PFSK-1 (cell line): ENCODE measurements at regions not wholly inside any gene's neighbourhood (a gene's known extent, or its start where the extent isn't known, plus 50 kb on each side); places are given as distances from the start of the nearest gene placed in this dataset.

Source experiments
- FOXP2 ChIP-seq: optimal IDR thresholded peaks from 2 replicates; pipeline ENCODE3; 2011; ENCODE audit warnings: borderline replicate concordance, control low read depth, inconsistent platforms; ENCODE audit not compliant: insufficient read depth; ENCODE audit errors: extremely low read length, extremely low read depth
- POLR2AphosphoS5 ChIP-seq: IDR thresholded peaks from 2 replicates; pipeline ENCODE4 v1.6.1; 2012; ENCODE audit warnings: low read depth, mild to moderate bottlenecking, control low read depth, low read length, moderate library complexity
- SIN3A ChIP-seq: IDR thresholded peaks from 2 replicates; pipeline ENCODE4 v1.6.1; 2012; ENCODE audit warnings: mild to moderate bottlenecking, low read length, moderate library complexity, borderline replicate concordance; ENCODE audit not compliant: insufficient read depth
- TAF1 ChIP-seq: IDR thresholded peaks from 2 replicates; pipeline ENCODE4 v1.6.1; 2012; ENCODE audit warnings: low read length, control low read depth, borderline replicate concordance; ENCODE audit not compliant: insufficient read depth
- TF ChIP-seq, protein P1 (sequence below), 2 experiments: IDR thresholded peaks; 2 replicates each; pipeline versions ENCODE4 v1.6.1 to v1.8.0; 2011 to 2012; ENCODE audit warnings: low read depth in 2 of 2, low read length in 2 of 2, control low read depth in 1 of 2, inconsistent platforms in 1 of 2, mild to moderate bottlenecking in 1 of 2, moderate library complexity in 1 of 2; ENCODE audit not compliant: insufficient read depth in 1 of 2

- TF ChIP-seq SIN3A (no peak), POLR2AphosphoS5 (no peak)
Observed at GRCh38 chr13:91132786-91133185, 214.7 kb upstream of the MIR17HG start.

- TF ChIP-seq POLR2AphosphoS5, result no peak
Observed at GRCh38 chr13:91133941-91134802, 213.3 kb upstream of the MIR17HG start.

GRCh38 chr13:91134803-91135184 lies 212.7 kb upstream of the MIR17HG start:
- TF ChIP-seq FOXP2 (no peak), SIN3A (no peak), POLR2AphosphoS5 (no peak), TAF1 (no peak)
- TF ChIP-seq, protein P1, sequence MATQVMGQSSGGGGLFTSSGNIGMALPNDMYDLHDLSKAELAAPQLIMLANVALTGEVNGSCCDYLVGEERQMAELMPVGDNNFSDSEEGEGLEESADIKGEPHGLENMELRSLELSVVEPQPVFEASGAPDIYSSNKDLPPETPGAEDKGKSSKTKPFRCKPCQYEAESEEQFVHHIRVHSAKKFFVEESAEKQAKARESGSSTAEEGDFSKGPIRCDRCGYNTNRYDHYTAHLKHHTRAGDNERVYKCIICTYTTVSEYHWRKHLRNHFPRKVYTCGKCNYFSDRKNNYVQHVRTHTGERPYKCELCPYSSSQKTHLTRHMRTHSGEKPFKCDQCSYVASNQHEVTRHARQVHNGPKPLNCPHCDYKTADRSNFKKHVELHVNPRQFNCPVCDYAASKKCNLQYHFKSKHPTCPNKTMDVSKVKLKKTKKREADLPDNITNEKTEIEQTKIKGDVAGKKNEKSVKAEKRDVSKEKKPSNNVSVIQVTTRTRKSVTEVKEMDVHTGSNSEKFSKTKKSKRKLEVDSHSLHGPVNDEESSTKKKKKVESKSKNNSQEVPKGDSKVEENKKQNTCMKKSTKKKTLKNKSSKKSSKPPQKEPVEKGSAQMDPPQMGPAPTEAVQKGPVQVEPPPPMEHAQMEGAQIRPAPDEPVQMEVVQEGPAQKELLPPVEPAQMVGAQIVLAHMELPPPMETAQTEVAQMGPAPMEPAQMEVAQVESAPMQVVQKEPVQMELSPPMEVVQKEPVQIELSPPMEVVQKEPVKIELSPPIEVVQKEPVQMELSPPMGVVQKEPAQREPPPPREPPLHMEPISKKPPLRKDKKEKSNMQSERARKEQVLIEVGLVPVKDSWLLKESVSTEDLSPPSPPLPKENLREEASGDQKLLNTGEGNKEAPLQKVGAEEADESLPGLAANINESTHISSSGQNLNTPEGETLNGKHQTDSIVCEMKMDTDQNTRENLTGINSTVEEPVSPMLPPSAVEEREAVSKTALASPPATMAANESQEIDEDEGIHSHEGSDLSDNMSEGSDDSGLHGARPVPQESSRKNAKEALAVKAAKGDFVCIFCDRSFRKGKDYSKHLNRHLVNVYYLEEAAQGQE (IDR thresholded peaks at IDR 0.05; ENCODE audit: insufficient read depth in 1 of 2, low read depth in 2 of 2, low read length in 2 of 2), result no peak

DNA sequence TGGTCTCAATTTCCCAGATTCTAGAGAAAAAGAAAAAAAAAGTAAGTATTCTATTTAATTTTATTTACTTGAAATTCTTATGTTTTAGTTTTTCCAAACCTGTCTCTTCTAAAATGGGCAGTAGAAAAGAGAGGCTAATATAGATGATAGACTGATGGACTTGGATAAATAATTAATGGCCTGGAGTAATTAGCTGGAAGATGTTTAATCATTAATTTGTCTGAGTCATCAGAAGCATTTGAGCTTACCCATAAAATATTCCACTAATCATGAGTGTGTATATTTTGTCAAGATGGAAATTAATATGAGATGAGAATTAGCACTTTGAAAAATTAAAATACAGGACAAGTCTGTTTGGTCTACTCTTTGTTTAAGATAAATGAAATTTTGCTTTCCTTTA lies 212.1 kb upstream of the MIR17HG start:
- TF ChIP-seq TAF1 (no peak), FOXP2 (no peak), POLR2AphosphoS5 (no peak), SIN3A (no peak)
- TF ChIP-seq, protein P1 (IDR thresholded peaks at IDR 0.05; ENCODE audit: insufficient read depth in 1 of 2, low read depth in 2 of 2, low read length in 2 of 2), result no peak

GRCh38 chr13:91135968-91136367 lies 211.5 kb upstream of the MIR17HG start:
- TF ChIP-seq, protein P1 (IDR thresholded peaks at IDR 0.05; ENCODE audit: insufficient read depth in 1 of 2, low read depth in 2 of 2, low read length in 2 of 2), result no peak
- TF ChIP-seq TAF1 (no peak), POLR2AphosphoS5 (no peak), SIN3A (no peak), FOXP2 (no peak)

DNA sequence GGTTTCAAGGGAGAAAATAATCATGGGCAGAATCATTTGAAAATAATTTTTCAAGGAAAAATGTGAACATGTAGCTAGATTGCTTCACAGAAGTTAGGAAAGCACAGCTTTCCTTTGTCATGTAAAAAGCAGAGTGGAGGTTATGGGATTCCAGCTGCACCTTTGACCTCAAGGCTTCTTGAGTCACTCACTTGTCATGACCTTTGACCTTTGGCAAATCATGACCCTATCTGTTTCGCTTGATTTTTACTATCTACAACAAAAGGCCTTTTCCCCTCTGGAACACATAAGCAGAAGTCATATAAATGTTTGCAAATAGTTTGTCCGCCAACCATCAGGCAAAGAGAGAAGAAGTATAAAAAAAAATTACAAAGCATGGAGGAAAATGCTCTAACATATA lies 210.7 kb upstream of the MIR17HG start:
- TF ChIP-seq SIN3A (no peak), TAF1 (no peak), POLR2AphosphoS5 (no peak), FOXP2 (no peak)
- TF ChIP-seq, protein P1 (IDR thresholded peaks at IDR 0.05; ENCODE audit: insufficient read depth in 1 of 2, low read depth in 2 of 2, low read length in 2 of 2), result no peak
